KMS-11 (cell line): ENCODE measurements at regions not wholly inside any gene's neighbourhood (a gene's known extent, or its start where the extent isn't known, plus 50 kb on each side); places are given as distances from the start of the nearest gene placed in this dataset.
A peak's percentile ranks its signal among the peaks of the same experiment; 100 is the strongest.

Experiments used
- H2AFZ ChIP-seq: fragments of 200-600 bp; sonication (generic); 2 replicates; pipeline ENCODE4 v1.6.1; 2016; ENCODE audit warnings: antibody characterized with exemption, mixed run types, low read depth
- H3K27ac ChIP-seq: fragments of 200-600 bp; sonication (generic); 2 replicates; pipeline ENCODE4 v1.6.1; 2016; ENCODE audit warnings: mild to moderate bottlenecking, mixed run types
- H3K27me3 ChIP-seq: fragments of 200-600 bp; sonication (generic); 2 replicates; pipeline ENCODE4 v1.6.1; 2017; ENCODE audit warnings: mild to moderate bottlenecking, low read depth, mixed run types, moderate library complexity; ENCODE audit not compliant: insufficient read depth
- H3K36me3 ChIP-seq: fragments of 200-600 bp; sonication (generic); 2 replicates; pipeline ENCODE4 v1.6.1; 2017; ENCODE audit warnings: mild to moderate bottlenecking, mixed run types; ENCODE audit not compliant: insufficient read depth
- H3K4me1 ChIP-seq: fragments of 200-600 bp; sonication (generic); 2 replicates; pipeline ENCODE4 v1.6.1; 2016; ENCODE audit warnings: mild to moderate bottlenecking, low read depth, mixed run types; ENCODE audit not compliant: poor library complexity, severe bottlenecking
- H3K4me2 ChIP-seq: fragments of 200-600 bp; sonication (generic); 2 replicates; pipeline ENCODE4 v1.7.0; 2016; ENCODE audit warnings: mild to moderate bottlenecking, mixed run types
- H3K4me3 ChIP-seq: fragments of 200-600 bp; sonication (generic); IDR thresholded peaks from 2 replicates; pipeline ENCODE4 v1.6.1; 2017; ENCODE audit warnings: low read depth, low read length, mixed read lengths; ENCODE audit not compliant: insufficient read depth
- H3K79me2 ChIP-seq: fragments of 200-600 bp; sonication (generic); 2 replicates; pipeline ENCODE4 v1.6.1; 2016; ENCODE audit warnings: low read depth, mixed run types; ENCODE audit not compliant: insufficient read depth
- H3K9ac ChIP-seq: fragments of 200-600 bp; sonication (generic); 2 replicates; pipeline ENCODE4 v1.6.1; 2016; ENCODE audit warnings: mild to moderate bottlenecking, mixed run types
- H4K20me1 ChIP-seq: fragments of 200-600 bp; sonication (generic); 2 replicates; pipeline ENCODE4 v1.6.1; 2016; ENCODE audit warnings: mild to moderate bottlenecking, mixed run types; ENCODE audit not compliant: insufficient read depth
- CTCF ChIP-seq: fragments of 200-600 bp; sonication (generic); conservative IDR thresholded peaks from 2 replicates; pipeline ENCODE4 v1.6.1; 2017; ENCODE audit warnings: low read depth, mild to moderate bottlenecking, antibody characterized with exemption, low read length, moderate library complexity, mixed read lengths

DNA sequence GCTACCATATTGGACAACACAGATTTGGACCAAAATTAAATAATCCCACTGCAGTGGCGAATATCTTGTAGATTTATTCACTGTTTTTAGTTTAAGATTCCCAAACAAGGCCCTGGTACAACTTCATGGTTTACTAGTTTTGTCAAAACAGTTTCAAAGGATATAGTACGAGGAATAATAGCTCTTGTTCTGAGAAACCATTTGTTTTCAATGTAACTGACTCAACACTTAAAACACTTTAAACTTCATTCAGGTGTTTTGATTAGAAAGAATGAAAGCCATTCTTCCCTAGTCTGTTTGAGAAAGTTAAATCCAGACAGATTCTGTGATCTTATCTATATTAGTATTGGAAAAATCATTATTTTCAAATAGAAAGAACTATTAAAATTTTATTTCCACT lies 276.4 kb upstream of the MKLN1 start:
- Histone ChIP-seq H3K4me3 (no peak overlapping the region), H3K27ac (no peak overlapping the region), H4K20me1 (no peaks in the 10 kb centered on the region), H3K79me2 (peaks cover 22% of the 10 kb centered on the region; the same call in 1 of the 2 replicates), H3K27me3 (no peaks in the 10 kb centered on the region), H3K36me3 (no peaks in the 10 kb centered on the region), H3K4me1 (peaks cover 4% of the 10 kb centered on the region), H2AFZ (no peak overlapping the region), H3K4me2 (no peak overlapping the region), H3K9ac (no peak overlapping the region)
- TF ChIP-seq CTCF, result no peak

- Histone ChIP-seq H4K20me1 (no peaks in the 10 kb centered on the region; the same call in 1 of the 2 replicates), H3K4me1 (peaks cover 8% of the 10 kb centered on the region), H3K4me3 (no peak overlapping the region), H3K36me3 (no peaks in the 10 kb centered on the region), H3K79me2 (peaks cover 24% of the 10 kb centered on the region; the same call in 1 of the 2 replicates), H3K4me2 (no peak overlapping the region), H3K9ac (no peak overlapping the region), H3K27me3 (no peaks in the 10 kb centered on the region), H2AFZ (no peak overlapping the region), H3K27ac (no peak overlapping the region)
- TF ChIP-seq CTCF, result no peak
Measured at GRCh38 chr7:131052285-131052904, 275.3 kb upstream of the MKLN1 start.

- Histone ChIP-seq H3K79me2 (peaks cover 23% of the 10 kb centered on the region; the same call in 1 of the 2 replicates), H3K27me3 (no peaks in the 10 kb centered on the region), H3K27ac (no peak overlapping the region), H2AFZ (no peak overlapping the region), H3K4me2 (no peak overlapping the region), H3K4me1 (peaks cover 15% of the 10 kb centered on the region), H3K36me3 (no peaks in the 10 kb centered on the region), H4K20me1 (no peaks in the 10 kb centered on the region; the same call in 1 of the 2 replicates), H3K4me3 (no peak overlapping the region), H3K9ac (no peak overlapping the region)
- no peak for TF ChIP-seq CTCF
Measured at GRCh38 chr7:131056007-131056406, 271.7 kb upstream of the MKLN1 start.

DNA sequence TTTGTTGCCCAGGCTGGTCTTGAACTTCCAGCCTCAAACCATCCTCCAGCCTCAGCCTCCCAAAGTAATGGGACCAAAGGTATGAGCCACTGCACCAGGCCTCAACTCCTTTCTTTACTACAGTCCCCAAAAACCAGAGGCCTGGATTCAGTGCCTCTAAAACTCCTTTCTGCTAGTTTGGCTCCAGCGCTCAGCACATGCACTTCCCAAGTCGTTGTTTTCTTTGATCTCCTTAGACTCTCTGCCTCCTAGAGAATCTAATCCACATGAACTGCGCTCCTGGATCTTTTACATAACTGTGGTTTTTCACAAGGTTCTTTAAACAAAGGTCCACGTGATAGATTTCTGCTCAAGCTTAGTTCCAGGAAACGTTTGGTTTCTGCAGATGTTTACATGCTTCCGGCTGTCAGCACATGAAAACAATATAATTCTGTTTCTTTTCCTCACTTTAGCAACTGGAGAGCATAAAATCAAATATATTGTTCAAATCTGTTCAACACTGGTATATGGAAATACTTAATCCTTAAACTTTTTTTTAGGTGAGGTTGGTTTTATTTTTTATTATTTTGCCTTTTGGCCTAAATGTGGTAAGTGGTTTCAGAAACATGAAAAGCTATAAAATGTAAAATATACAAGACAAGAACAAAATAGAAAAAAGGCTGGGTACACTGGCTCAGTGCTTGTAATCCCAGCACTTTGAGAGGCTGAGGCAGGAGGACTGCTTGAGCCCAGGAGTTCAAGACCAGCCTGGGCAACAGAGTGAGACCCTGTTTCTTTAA lies 270.5 kb upstream of the MKLN1 start:
- no peak overlapping the region for H2AFZ ChIP-seq
- H3K27me3 ChIP-seq, result no peaks in the 10 kb centered on the region
- no peak overlapping the region; the same call in 1 of the 2 replicates for H3K27ac ChIP-seq
- TF ChIP-seq CTCF, result no peak
- H3K4me1 ChIP-seq, result peaks cover 15% of the 10 kb centered on the region
- H3K4me2 ChIP-seq, result 0 out of 2 replicates have a peak overlapping the region, but pooled peaks have one; percentile 15
- no peaks in the 10 kb centered on the region; the same call in 1 of the 2 replicates for H4K20me1 ChIP-seq
- peaks cover 21% of the 10 kb centered on the region; the same call in 1 of the 2 replicates for H3K79me2 ChIP-seq
- H3K4me3 ChIP-seq, result no peak overlapping the region
- no peak overlapping the region for H3K9ac ChIP-seq
- H3K36me3 ChIP-seq, result no peaks in the 10 kb centered on the region
